HL-60/S4 (cell line): ENCODE measurements at regions not wholly inside any gene's neighbourhood (a gene's known extent, or its start where the extent isn't known, plus 50 kb on each side); places are given as distances from the start of the nearest gene placed in this dataset.

ENCODE experiments used
- in situ Hi-C: fragments of 300-500 bp; cut with MboI; formaldehyde crosslinking; loops from 2 replicates; pipeline ENCODE4 v1.14.3; 2022; ENCODE audit warnings: low sequenced_read_pairs

DNA sequence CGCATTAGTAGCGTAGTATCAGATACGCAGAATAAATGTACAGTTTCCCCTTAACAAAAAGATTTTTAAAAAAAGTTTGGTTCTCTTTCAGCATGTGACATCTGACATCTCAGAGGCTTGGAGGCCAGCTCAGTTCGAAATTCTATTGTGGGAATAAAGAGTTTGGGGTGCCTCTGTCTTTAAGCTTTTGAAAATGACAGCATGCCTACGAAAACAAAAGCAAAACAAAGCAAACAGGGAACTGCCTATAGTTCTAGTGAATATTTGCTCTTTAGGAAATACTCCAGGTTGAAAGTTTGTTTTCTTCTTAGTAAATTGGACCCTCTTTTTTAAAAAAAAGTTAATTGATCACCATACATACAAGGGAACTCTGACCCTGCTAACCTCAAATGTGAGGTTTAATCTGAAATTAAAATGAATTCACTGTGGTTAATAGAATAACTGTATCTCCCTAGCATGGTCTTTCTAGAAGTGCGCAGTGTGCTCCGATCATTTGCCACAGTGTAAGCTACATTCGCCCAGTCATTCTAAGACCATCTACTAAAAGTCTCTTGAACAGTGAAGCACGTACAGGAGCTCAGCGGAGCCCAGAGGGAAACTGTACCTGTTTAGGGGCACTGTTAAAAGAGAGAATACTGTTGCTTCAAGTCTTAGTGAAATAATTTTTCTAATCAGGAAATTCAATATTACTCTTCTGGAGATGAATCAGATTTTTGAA is 347.0 kb upstream of the CDH2 start:
- in situ Hi-C loops, result no loop called here

DNA sequence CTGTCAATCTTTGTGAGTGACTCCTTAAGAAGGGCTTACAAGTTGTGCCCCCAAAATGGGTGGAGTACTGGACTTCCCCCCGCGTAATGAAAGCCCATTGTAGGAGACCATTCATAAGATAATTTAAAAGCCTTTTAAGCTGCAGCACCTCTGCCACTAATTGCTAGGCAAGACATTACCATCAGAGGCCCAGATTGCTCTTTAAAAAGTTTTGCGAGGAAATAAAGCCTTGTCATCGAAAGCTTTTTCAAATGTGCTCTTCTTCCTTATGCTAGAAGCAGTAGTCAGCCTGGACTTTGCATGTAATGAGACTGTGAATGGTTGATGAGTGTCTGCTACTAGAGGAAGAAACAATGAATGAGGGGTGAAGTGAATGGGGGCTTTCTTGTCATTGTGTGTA is 345.3 kb upstream of the CDH2 start:
- in situ Hi-C loops, result no loop called here

DNA sequence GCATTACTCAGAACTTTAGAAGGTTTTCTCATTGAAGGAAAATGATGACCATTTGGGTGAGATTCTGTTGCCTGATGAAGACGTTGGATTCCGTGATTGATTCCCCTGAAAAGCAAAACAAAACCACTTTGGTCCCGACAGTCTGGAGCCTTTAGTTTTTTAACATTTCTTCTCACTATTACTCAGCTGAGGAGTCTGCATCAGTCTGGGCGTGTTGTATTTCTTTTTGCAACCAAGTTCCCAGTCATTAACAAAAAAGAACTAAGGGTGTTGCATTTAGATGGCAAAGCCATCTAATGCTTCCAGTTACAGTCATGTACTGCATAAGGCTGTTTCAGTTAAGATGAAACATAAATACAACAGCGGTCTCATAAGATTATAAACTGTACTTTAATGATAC is 343.1 kb upstream of the CDH2 start:
- in situ Hi-C loops, result no loop called here

DNA sequence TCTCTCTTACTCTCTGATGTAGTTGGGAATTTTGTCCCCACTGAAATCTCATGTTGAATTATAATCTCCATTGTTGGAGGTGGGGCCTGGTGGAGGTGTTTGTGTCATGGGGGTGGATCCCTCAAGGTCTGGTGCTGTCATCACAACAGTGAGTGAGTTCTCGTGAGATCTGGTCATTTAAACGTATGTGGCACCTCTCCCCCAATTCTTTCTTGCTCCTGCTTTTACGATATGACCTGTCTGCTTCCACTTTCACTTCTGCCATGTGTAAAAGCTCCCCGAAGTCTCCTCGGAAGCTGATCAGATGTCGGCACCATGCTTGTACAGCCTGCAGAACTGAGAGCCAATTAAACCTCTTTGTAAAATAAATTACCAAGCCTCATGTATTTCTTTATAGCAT is 337.8 kb upstream of the CDH2 start:
- in situ Hi-C loops, result no loop called here

DNA sequence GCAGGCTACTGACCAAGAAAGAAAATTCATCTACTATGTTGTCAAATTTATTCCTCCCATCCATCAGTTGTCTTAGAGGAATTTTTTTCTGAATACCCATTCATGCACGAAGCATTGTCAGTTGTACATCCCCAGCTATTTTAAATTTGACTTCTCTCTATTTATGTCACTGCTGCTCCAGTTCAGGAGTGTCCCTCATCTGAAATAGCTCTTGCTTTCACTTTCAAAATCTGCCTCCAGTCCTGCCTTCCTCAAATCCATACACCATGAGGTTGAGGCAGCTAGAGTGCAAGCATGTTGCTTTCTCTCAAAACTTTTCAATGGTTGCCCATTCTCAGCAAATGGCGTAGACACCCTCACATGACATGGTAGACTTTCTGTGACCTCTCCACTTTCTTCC is 335.4 kb upstream of the CDH2 start:
- in situ Hi-C loops, result no loop called here

DNA sequence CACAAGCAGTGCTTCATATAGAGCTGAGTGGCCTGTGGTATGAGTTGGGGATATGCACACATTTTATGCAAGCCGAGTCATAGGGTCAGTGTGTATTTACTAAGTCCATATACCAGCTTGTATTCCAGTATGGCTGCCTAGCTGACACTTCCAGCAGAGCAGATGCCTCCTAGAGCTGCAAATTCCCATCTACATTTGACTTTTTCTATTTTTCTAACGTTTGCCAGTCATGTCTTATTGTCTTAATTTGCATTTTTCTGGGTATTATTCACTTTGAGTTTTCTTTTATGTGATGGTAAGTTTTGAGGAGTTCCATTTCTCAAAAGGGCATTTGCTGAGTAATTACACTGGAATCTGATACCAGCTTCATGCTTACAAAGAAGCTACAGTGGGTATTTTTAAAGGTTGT is 334.5 kb upstream of the CDH2 start:
- in situ Hi-C loops, result no loop called here

DNA sequence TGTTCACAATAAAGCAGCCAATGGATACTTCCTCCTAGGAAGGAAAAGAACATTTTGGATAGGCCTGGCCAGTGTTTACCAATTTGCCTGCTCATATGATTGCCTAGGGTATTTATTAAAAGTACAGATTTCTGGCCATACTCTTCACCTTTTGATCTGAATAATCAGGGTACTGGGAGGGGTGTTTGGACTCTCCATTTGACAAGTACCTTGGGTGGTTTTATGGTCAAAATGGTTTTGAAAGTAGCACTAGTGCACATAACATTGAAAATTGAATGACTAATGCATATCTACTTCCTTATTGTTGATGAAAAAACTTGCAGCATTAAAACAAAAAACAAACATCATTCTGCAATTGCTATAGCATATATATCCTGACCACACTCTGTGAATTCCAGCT is 333.3 kb upstream of the CDH2 start:
- in situ Hi-C loops, result no loop called here

DNA sequence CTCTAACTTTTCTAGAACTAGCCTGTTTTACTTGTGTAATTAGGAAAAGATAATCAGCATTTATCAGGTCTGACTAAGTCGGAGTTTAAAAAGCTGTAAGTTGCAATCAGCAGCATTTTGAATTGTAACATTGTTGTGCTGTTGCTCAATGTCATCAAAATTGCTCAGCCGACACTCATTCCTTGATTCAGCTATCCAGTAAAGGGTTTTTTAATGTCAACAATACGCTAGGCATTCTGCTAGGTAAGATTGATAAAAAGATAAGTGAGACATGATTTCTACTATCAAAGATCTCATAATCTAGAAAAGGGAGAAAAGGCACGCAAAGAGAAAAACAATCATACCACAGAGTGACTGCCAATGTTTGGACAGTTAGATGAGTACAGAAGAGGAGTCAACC is 327.1 kb upstream of the CDH2 start:
- in situ Hi-C loops, result no loop called here

DNA sequence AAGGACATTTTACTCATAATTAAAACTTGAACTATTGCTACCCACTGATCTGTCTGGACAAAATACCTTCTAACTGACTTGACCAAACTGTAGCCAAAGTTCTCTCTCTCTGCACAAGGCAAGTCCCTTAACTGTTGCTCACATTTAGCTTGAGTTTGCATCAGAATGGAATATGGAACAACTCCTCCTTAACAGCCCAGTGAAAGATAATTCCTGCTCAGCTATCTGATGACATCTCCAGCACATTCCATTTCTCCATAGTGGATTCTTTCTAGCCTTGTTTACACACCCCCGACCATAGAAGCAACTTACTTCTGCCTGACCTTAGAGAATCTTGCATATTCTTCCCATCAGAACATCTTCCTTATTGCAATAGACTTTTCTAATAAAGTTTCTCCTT is 317.2 kb upstream of the CDH2 start:
- in situ Hi-C loops, result no loop called here

DNA sequence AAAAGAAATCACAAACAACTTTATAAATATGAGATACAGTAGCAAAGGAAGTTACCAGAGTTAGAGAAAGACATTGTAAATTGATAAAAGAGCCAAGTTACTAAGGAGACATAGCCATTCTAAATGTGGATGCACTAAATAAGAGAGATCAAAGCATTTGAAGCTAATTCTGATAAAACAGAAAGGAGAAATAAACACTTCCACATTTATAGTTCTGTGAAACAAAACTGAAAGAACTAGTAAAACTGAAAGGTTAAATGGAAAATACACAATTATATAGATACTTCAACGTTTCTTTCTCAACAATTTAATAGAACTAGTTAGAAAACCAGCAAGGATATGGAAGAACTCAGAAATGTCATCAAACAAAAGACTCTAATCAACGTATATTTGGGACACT is 309.0 kb upstream of the CDH2 start:
- in situ Hi-C loops, result no loop called here

DNA sequence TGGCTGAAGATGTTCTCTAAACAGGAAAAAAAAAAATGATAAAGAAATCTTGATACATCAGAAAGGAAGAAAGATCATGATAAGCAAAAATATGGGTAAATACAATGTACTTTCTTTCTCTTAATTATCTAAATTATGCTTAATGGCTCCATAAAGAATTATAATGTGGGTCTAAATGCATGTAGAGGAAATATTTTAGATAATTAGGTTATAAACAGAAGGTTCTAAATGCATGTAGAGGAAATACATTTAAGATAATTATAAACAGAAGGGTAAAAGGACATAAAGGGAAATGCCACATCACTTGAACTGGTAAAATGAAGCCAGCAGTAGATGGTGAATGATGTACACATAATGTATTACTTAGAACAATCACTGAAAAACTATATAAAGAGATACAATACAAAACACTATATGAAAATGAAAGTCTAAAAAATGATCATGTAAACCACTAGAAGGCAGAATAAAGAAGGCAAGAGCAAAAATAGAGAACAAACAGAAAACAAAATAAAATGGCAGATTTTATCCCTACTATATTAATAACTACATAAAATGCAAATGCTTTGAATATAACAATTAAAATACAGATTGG is 308.4 kb upstream of the CDH2 start:
- in situ Hi-C loops, result no loop called here

DNA sequence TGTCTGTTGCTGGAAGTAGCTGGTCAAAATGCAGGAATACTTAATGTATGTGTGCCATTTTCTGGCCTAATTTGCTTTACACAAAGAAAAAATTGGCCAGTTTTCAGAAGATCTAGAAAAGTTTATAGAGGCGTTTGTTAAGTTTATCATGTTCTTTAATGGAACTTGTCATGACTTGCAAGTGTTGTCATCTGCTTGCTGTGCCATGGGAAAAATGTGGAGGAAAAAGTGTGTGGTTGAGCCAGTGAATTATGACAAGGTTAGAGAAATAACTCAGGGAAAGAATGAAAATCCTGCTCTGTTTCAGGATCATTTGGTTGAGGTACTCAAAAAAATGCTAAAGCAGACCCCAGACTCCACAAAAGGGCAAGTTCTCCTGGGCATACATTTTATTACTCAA is 301.6 kb upstream of the CDH2 start:
- in situ Hi-C loops, result no loop called here

DNA sequence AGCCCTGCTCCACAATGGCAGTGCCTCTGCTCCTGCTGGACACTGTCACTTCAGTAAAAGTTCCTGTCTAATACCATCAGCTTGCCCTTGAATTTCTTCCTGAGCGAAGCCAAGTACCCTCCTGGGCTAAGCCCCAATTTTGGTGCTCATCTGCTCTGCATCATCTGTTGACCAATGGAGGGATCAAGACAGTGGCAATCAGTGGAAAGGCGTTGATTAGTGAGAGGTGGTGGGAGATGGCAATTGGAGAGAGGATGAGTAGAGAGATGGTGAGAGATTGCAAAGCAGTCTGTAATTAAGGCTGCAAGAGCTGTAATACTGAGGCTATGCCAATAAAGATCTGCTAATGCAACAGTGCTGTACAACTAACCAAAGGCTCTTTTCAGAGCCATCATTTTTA is 299.4 kb upstream of the CDH2 start:
- in situ Hi-C loops, result no loop called here

DNA sequence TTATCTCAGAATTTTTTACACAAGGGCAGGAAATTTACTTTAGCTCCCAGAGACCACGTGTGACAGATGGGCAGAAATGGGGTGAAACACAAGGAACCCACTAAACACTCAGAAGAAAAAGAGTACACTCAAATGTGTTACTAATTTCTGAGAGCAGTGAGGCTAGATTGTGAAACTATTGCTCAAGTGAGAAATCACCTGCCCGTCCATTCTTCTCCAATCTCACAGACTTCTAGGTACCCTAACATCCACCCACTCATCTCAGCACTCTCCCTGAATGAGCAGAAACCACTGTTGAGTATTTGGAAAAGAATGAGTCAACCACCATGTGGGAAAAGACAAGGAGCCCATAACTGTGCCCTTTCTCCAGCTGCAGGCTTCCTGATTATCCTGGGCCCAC is 293.0 kb upstream of the CDH2 start:
- in situ Hi-C loops, result no loop called here

DNA sequence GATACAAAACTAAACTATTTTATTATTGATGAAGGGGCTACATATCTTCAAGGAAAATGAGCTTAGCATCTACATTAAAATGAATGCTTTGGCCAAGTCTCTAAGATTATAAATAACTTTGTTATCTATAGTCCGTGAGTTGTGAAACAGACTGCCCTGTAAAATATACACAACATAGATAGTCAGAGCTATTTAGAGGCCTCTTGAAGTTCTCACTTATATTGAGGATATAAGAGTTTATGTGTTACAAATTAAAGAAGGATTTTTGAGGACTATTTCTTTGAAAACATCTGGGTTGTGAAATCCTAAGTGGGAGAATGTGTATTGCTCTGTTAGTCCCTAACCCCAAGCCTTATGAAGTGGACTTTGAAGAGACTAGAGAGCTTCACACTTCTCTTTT is 292.0 kb upstream of the CDH2 start:
- in situ Hi-C loops, result no loop called here

DNA sequence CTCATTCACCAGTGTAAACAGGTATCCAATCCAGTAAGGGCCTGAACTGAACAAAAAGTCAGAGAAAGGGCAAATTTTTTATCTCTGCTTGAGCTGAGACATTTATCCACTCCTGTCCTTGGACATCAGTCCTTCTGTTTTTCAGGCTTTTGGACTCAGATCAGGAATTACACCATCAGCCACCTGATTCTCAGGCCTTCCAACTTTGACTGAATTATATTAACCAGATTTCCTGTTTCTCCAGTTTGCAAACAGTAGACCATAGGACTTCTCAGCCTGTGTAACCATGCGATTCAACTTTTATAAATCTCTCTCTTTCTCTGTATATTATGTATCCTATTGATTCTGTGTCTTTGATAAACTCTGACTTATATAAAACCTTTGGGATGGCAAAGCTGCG is 289.3 kb upstream of the CDH2 start:
- in situ Hi-C loops, result no loop called here

DNA sequence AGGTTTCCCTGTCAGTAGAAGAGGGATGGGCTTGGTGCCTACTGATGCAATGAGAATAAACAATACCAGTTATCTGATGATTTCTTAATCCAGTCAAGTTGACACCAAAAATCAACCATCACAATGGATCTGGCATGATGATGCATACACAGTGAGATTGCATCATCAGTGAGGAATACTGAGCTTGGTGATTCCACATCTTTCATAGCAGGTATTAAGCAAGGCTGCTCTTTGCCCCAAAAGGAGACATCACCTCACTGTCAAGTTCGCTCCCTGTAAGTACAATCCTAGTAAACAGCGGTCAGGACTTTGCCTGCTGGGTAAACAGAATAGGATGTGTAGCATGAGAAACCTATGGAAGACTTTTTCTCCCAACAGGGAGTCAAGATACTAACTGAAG is 282.7 kb upstream of the CDH2 start:
- in situ Hi-C loops, result no loop called here

DNA sequence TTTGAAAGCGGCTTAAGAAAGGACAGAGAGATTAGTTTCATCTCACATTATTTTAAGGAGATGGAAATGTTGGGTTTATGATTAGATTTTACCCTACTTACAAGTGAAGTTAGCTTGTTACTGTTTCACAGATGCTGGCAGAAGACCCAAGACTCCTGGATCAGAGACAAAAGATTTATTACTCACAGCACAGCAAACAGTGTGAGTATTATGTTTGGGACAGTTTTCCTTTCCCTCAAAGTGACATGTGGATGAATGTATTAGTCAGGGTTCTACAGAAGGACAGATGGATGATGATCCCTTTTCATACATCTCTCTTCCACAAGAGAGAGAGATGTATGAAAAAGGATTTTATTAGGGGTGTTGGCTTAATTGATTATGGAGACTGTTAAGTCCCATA is 281.8 kb upstream of the CDH2 start:
- in situ Hi-C loops, result no loop called here

DNA sequence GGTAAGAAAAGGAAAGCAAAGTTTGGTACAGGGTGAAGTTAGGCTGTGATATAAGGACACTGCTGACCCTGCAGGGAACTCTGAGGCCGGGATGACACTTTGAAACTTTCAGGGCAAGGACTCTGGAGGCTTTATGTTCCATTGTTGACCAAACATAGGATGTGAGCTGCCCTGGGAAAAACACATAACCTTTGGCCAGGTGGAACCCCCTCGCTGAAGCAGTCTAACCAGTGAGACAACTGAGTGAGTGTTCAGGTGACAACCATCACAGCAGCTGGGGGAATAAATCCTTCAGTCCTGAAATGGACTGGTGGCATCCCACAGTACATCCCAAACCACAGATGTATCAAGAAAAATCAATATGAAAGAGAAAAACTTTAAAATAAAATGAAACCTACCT is 280.9 kb upstream of the CDH2 start:
- in situ Hi-C loops, result no loop called here

DNA sequence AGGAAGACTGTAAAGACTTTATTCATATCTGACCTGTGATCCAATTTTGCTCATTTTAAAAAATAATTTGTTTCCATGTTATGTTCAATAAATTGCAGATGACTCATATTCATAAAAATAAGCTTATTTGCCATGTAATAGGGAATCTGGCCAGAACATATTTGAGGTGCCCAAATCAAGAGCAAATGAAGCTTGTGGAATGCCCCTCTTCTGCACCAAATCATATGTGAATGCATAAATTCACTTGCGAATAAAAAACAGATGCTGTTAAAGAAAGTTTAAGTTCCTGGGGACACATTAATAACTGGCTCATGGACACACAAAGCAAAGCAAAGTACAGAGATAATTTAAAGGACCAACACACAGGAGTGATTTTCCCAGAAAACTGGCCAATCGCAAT is 279.0 kb upstream of the CDH2 start:
- in situ Hi-C loops, result no loop called here

DNA sequence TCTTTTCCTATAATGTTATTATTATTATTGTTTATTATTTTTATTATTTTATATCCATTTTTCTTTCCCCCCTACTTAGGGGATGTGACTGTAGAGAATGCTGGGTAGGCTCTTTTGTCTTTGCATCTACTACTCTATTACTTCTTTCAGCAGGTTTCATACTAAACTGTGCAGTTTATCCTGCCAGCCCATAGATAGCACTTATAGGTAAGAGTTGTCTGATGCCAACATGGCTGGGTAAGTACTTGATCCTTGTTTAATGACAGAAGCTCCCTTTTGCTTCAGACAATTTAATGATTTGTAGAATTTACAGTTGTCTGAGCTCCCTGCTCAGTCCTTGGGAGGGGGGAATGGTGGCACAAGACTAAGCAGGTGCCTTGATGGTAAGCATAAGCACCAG is 262.9 kb upstream of the CDH2 start:
- in situ Hi-C loops, result no loop called here

DNA sequence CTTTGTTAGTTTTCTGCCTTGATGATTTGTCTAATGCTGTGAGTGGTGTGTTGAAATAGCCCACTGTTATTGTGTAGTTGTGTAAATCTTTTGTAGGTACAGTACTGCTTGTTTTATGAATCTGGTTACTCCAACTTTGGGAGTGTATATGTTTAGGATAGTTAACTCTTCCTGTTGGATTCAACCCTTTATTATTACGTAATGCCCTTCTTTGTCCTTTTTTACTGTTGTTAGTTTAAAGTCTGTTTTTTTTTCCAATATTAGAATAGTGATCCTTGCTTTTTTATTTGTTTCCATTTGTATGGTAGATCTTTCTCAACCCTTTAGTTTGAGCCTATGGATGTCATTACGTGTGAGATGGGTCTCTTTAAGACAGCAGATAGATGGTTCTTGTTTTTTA is 261.5 kb upstream of the CDH2 start:
- in situ Hi-C loops, result no loop called here

DNA sequence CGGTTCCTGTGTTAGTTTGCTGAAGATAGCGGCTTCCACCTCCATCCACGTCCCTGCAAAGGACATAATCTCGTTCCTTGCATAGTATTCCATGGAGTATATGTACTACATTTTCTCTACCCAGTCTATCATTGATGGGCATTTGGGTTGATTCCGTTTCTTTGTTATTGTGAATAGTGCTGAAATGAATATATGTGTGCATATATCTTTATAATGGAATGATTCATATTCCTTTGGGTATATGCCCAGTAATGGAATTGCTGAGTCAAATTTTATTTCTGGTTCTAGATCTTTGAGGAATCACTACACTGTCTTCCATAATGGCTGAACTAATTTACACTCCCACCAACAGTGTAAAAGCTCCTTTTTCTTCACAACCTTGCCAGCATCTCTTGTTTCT is 255.4 kb upstream of the CDH2 start:
- in situ Hi-C loops, result no loop called here
